Activated T-helper 2 cell treated with anti-CD3 and anti-CD28 coated beads, Interferon-gamma antibody, Interleukin-2, Interleukin-4, amounts not matched to agents 10 μg/mL and 5 μg/mL and 100 μg/mL, durations not matched to agents 14 hours and 24 hours and 36 hours (primary cell): ENCODE measurements at regions not wholly inside any gene's neighbourhood (a gene's known extent, or its start where the extent isn't known, plus 50 kb on each side); places are given as distances from the start of the nearest gene placed in this dataset.
"Not testable (repeated sequence)": the region's sequence is repeated elsewhere in the genome, so short reads cannot be mapped to it uniquely, and the experiment has no call there.

ENCODE experiments used
- DNase-seq: peaks from one replicate; pipeline ENCODE4 v3.0.0; 2021; ENCODE audit warnings: low spot score
- H3K27ac Mint-ChIP-seq: one replicate; pipeline ENCODE4 v1.8.0; 2021; ENCODE audit warnings: mixed read lengths
- H3K27me3 Mint-ChIP-seq: one replicate; pipeline ENCODE4 v1.8.0; 2021; ENCODE audit warnings: low read depth, mixed read lengths
- H3K36me3 Mint-ChIP-seq: one replicate; pipeline ENCODE4 v1.8.0; 2021; ENCODE audit warnings: low read depth, mixed read lengths
- H3K4me1 Mint-ChIP-seq: one replicate; pipeline ENCODE4 v1.8.0; 2021; ENCODE audit warnings: low read depth, mixed read lengths
- H3K4me3 Mint-ChIP-seq: one replicate; pipeline ENCODE4 v1.8.0; 2021; ENCODE audit warnings: low read depth, mild to moderate bottlenecking, moderate library complexity, mixed read lengths
- H3K9me3 Mint-ChIP-seq: one replicate; pipeline ENCODE4 v1.8.0; 2021; ENCODE audit warnings: mixed read lengths
- intact Hi-C: fragments of 100-400 bp; cut with micrococcal nuclease; formaldehyde crosslinking; loops from one replicate; pipeline ENCODE4 v1.15.1; 2023

DNA sequence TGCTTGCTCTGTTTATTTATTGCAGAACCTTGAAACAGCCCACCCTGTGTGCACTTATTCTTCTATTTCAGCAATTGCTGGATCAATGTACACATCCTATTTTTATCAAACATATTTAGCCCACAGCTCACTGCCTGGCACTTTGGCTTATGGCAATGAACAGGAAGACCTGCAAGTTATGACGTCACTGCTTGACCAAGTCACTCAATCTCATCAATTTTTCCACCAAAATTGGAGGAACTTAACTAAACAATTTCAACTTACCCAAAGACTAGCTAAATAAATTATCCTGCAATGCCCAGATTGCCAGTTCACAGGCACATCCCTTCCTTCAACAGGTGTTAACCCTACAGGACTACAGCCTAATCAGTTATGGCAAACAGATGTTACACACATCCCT lies 89.3 kb downstream of the FSCB start:
- Mint-ChIP-seq H3K4me1 (no peaks in the 10 kb centered on the region), H3K9me3 (peaks cover 48% of the 10 kb centered on the region), H3K36me3 (no peaks in the 10 kb centered on the region), H3K27me3 (no peaks in the 10 kb centered on the region), H3K4me3 (no peak overlapping the region), H3K27ac (no peak overlapping the region)
- DNase-seq = no peak
- intact Hi-C loops = no loop called here

DNA sequence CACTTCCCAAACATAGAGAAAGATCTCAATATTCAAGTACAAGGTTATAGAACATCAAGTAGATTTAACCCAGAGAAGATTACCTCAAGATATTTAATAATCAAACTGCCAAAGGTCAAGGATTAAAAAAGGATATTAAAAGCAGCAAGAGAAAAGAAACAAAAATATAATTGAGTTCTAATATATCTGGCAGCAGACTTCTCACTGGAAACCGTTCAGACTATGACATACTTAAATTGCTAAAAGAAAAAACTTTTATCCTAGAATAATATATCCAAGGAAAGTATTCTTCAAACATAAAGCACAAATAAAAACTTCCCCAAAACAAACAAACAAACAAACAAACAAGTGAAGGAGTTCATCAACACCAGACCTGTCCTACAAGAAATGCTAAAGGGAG lies 92.4 kb downstream of the FSCB start:
- H3K27ac Mint-ChIP-seq = no peak overlapping the region
- H3K36me3 Mint-ChIP-seq = no peaks in the 10 kb centered on the region
- no peaks in the 10 kb centered on the region for H3K4me1 Mint-ChIP-seq
- H3K27me3 Mint-ChIP-seq = no peaks in the 10 kb centered on the region
- intact Hi-C loops = no loop called here
- no peak overlapping the region for H3K4me3 Mint-ChIP-seq
- H3K9me3 Mint-ChIP-seq = peaks cover 47% of the 10 kb centered on the region
- no peak for DNase-seq

DNA sequence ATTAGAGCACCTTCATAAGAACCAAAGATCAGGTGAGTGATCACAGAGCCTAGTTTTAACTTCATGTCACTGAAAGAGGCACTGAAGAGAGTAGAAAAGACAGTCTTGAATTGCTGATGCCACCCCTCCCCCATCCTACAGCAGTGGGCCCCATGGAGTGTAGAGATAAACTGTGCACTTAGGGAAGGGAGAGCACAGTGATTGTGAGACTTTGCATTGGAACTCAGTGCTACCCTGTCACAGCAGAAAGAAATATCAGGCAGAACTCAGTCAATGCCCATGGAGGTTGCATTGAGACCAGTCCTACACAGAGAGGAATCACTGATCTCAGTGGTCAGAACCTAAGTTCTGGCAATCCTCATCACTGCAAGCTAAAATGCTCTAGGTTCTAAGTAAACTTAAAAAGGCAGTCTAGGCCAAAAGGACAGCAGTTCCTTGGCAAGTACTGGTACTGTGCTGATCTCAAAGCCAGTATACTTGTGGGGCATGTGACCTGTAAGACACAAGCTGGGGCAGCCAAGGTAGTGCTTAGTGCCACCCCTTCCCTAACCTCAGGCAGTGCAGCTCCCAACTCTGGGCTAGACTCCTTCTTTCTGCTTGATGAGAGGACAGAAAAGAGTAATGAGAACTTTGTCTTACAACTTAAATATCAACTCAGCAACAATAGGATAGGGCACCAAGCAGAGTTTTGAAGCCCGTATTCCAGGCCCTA lies 94.1 kb downstream of the FSCB start:
- intact Hi-C loops = no loop called here
- no peaks in the 10 kb centered on the region for H3K36me3 Mint-ChIP-seq
- no peak overlapping the region for H3K4me3 Mint-ChIP-seq
- no peak for DNase-seq
- H3K27ac Mint-ChIP-seq = no peak overlapping the region
- H3K27me3 Mint-ChIP-seq = no peaks in the 10 kb centered on the region
- H3K4me1 Mint-ChIP-seq = no peaks in the 10 kb centered on the region
- peaks cover 41% of the 10 kb centered on the region for H3K9me3 Mint-ChIP-seq

DNA sequence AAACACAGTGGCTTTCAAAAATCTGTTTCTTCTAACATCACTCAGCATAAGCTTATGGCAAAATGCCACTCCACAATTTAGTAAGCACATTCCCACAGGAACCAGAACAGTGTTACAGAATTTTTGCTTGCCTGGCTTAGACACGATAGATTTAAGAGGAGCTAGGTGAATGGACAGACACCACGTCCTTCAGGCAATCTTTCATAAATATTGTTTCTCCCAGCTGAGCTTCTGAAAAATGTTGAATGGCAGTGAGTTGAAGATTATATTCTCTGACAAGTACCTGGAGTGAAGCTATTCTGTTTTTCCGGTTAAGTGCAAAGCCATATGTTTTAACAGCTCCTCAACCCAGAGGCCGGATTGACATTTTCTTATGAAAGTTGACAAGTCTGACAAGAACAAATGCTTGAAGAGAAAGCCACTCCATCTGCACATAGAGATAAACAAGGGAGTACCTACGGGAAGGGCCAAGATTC lies 102.0 kb downstream of the FSCB start:
- H3K4me3 Mint-ChIP-seq = no peak overlapping the region

GRCh38 chr14:44404599-44404998 lies 102.5 kb downstream of the FSCB start:
- intact Hi-C loops = no loop called here
- H3K4me3 Mint-ChIP-seq = no peak overlapping the region
- H3K36me3 Mint-ChIP-seq = no peaks in the 10 kb centered on the region
- no peak for DNase-seq
- no peaks in the 10 kb centered on the region for H3K4me1 Mint-ChIP-seq
- H3K27me3 Mint-ChIP-seq = no peaks in the 10 kb centered on the region
- H3K27ac Mint-ChIP-seq = no peak overlapping the region
- peaks cover 12% of the 10 kb centered on the region for H3K9me3 Mint-ChIP-seq

More for the DNA sequence above, 102.0 kb downstream of the FSCB start:
- Mint-ChIP-seq H3K9me3 (peaks cover 8% of the 10 kb centered on the region), H3K4me1 (no peaks in the 10 kb centered on the region), H3K27ac (no peak overlapping the region), H3K27me3 (no peaks in the 10 kb centered on the region), H3K36me3 (no peaks in the 10 kb centered on the region)
- no peak for DNase-seq
- intact Hi-C loops = no loop called here

GRCh38 chr14:44404036-44404435 lies 103.0 kb downstream of the FSCB start:
- no peak overlapping the region for H3K27ac Mint-ChIP-seq
- no peaks in the 10 kb centered on the region for H3K4me1 Mint-ChIP-seq
- H3K36me3 Mint-ChIP-seq = no peaks in the 10 kb centered on the region
- intact Hi-C loops = no loop called here
- DNase-seq = no peak
- no peaks in the 10 kb centered on the region for H3K27me3 Mint-ChIP-seq
- peaks cover 16% of the 10 kb centered on the region for H3K9me3 Mint-ChIP-seq
- H3K4me3 Mint-ChIP-seq = no peak overlapping the region

DNA sequence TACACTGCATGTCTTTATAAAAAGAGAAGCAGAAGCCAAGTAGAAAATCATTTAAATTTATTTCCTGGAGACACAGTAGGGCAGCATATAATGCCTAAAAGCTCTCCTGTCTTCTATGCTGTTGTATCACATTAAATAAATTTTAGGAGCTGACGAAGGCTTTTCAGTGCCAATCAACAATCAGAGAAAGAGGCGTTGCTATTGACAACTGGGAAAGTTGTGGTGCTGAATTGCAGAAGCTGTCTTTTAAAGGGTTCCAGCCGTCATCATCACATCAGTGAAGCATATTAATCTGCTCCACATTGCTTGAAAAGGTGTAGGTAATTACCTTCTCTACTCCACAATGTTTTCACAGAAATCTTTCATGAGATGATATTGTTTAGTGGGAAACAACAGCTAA lies 103.9 kb downstream of the FSCB start:
- Mint-ChIP-seq H3K27ac (no peak overlapping the region), H3K9me3 (peaks cover 20% of the 10 kb centered on the region), H3K4me3 (no peak overlapping the region), H3K36me3 (no peaks in the 10 kb centered on the region), H3K27me3 (no peaks in the 10 kb centered on the region), H3K4me1 (no peaks in the 10 kb centered on the region)
- no peak for DNase-seq
- intact Hi-C loops = no loop called here

- Mint-ChIP-seq H3K4me1 (no peaks in the 10 kb centered on the region), H3K36me3 (no peaks in the 10 kb centered on the region), H3K9me3 (peaks cover 27% of the 10 kb centered on the region), H3K4me3 (no peak overlapping the region), H3K27me3 (no peaks in the 10 kb centered on the region), H3K27ac (no peak overlapping the region)
- intact Hi-C loops = no loop called here
- DNase-seq = no peak
Measured at GRCh38 chr14:44396226-44396625, 110.9 kb downstream of the FSCB start.

DNA sequence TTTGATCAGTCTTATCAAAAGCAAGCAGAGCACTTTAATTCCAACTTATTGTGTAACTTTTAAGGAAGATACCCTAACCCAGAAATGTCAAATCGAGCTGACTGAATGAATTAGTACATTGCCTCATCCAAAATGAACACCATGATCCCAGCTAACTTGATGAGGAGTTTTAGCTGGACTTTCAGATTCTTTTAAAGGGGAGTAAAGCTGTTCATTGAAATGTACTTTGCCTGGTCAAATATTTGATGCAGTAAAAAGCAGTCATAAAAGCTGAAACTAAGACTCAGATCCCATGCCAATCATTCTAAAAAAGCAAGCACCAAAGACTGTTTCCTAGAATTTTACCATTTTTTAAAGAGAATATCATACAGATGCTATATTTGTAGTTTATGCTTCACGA lies 114.1 kb downstream of the FSCB start:
- H3K4me3 Mint-ChIP-seq = no peak overlapping the region
- H3K27me3 Mint-ChIP-seq = no peaks in the 10 kb centered on the region
- intact Hi-C loops = no loop called here
- H3K36me3 Mint-ChIP-seq = no peaks in the 10 kb centered on the region
- no peak for DNase-seq
- H3K9me3 Mint-ChIP-seq = peaks cover 15% of the 10 kb centered on the region
- no peak overlapping the region for H3K27ac Mint-ChIP-seq
- no peaks in the 10 kb centered on the region for H3K4me1 Mint-ChIP-seq

DNA sequence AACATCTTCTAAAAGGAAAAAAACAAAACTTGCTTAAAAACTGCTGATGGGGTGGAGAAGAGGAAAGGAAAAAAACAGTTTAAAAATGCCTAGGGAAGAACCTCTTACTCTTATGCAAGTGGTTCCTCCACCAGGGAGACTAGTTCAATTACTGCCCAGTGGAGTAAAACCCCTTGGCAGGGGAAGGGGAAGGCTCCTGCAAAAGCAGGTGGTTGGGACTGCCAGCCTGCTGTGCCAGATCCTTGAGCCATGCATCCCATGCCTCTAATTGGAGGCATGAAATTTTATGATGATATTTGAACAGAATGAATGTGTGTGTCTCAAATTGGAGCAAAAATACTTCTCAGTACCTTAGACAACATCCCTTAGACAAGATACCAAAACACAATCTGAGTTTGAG lies 118.8 kb downstream of the FSCB start:
- H3K36me3 Mint-ChIP-seq = no peaks in the 10 kb centered on the region
- peaks cover 18% of the 10 kb centered on the region for H3K9me3 Mint-ChIP-seq
- intact Hi-C loops = no loop called here
- no peak overlapping the region for H3K27ac Mint-ChIP-seq
- no peaks in the 10 kb centered on the region for H3K4me1 Mint-ChIP-seq
- H3K27me3 Mint-ChIP-seq = no peaks in the 10 kb centered on the region
- H3K4me3 Mint-ChIP-seq = no peak overlapping the region
- DNase-seq = no peak

- intact Hi-C loops = no loop called here
- H3K9me3 Mint-ChIP-seq = peaks cover 23% of the 10 kb centered on the region
- no peaks in the 10 kb centered on the region for H3K4me1 Mint-ChIP-seq
- no peak for DNase-seq
- no peaks in the 10 kb centered on the region for H3K27me3 Mint-ChIP-seq
- no peak overlapping the region for H3K27ac Mint-ChIP-seq
- no peaks in the 10 kb centered on the region for H3K36me3 Mint-ChIP-seq
- H3K4me3 Mint-ChIP-seq = no peak overlapping the region
Measured at GRCh38 chr14:44385906-44386305, 121.2 kb downstream of the FSCB start.

- not testable (repeated sequence) for H3K4me3 Mint-ChIP-seq
Measured at GRCh38 chr14:44385296-44385695, 121.8 kb downstream of the FSCB start.

DNA sequence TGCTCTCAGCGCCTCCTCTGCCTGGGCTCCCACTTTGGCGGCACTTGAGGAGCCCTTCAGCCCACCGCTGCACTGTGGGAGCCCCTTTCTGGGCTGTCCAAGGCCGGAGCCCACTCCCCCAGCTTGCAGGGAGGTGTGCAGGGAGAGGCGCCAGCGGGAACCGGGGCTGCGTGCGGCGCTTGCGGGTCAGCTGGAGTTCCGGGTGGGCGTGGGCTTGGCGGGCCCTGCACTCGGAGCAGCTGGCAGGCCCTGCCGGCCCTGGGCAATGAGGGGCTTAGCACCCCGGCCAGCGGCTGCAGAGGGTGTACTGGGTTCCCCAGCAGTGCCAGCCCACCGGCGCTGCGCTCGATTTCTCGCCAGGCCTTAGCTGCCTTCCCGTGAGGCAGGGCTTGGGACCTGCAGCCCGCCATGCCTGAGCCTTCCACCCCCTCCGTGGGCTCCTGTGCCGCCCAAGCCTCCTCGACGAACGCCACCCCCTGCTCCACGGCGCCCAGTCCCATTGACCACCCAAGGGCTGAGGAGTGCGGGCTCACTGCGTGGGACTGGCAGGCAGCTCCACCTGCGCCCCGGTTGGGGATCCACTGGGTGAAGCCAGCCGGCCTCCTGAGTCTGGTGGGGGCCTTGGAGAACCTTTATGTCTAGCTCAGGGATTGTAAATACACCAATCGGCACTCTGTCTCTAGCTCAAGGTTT lies 122.3 kb downstream of the FSCB start:
- H3K36me3 Mint-ChIP-seq, H3K4me1 Mint-ChIP-seq, H3K4me3 Mint-ChIP-seq, H3K27ac Mint-ChIP-seq, DNase-seq, H3K27me3 Mint-ChIP-seq, intact Hi-C loops: not testable (repeated sequence)
- peaks cover 29% of the 10 kb centered on the region for H3K9me3 Mint-ChIP-seq

More at GRCh38 chr14:44385296-44385695, 121.8 kb downstream of the FSCB start:
- intact Hi-C loops, H3K36me3 Mint-ChIP-seq, H3K4me1 Mint-ChIP-seq, H3K27me3 Mint-ChIP-seq, H3K27ac Mint-ChIP-seq, DNase-seq: not testable (repeated sequence)
- H3K9me3 Mint-ChIP-seq = peaks cover 25% of the 10 kb centered on the region
